Endodermal cell (in vitro differentiated cells): ENCODE measurements at regions not wholly inside any gene's neighbourhood (a gene's known extent, or its start where the extent isn't known, plus 50 kb on each side); places are given as distances from the start of the nearest gene placed in this dataset.

ENCODE experiments used
- DNase-seq: peaks from one replicate; pipeline ENCODE4 v3.0.0-alpha.2; 2017
- H3K27ac ChIP-seq: 2 replicates; pipeline ENCODE4 v1.5.1; 2013; ENCODE audit warnings: mild to moderate bottlenecking, low read depth, low read length, moderate library complexity
- H3K27me3 ChIP-seq: 2 replicates; pipeline ENCODE4 v1.6.1; 2013; ENCODE audit warnings: mild to moderate bottlenecking, low read length, moderate library complexity; ENCODE audit not compliant: insufficient read depth, control insufficient read depth, poor library complexity, severe bottlenecking
- H3K36me3 ChIP-seq: 2 replicates; pipeline ENCODE4 v1.7.0; 2013; ENCODE audit warnings: mild to moderate bottlenecking, low read length, moderate library complexity; ENCODE audit not compliant: control insufficient read depth, insufficient read depth
- H3K4me1 ChIP-seq: one replicate; pipeline ENCODE4 v1.7.0; 2013; ENCODE audit warnings: low read length; ENCODE audit not compliant: control insufficient read depth, insufficient read depth
- H3K4me3 ChIP-seq: 2 replicates; pipeline ENCODE4 v1.5.1; 2013; ENCODE audit warnings: mild to moderate bottlenecking, low read length, moderate library complexity
- H3K9ac ChIP-seq: 2 replicates; pipeline ENCODE4 v1.6.1; 2013; ENCODE audit warnings: mild to moderate bottlenecking, low read length, moderate library complexity; ENCODE audit not compliant: poor library complexity, severe bottlenecking; ENCODE audit errors: extremely low read depth
- H3K9me3 ChIP-seq: 2 replicates; pipeline ENCODE4 v1.6.1; 2013; ENCODE audit warnings: mild to moderate bottlenecking, low read length, moderate library complexity; ENCODE audit not compliant: control insufficient read depth
- H3K27ac Mint-ChIP-seq: 2 replicates; pipeline ENCODE4 v1.8.0; 2020; ENCODE audit warnings: mixed read lengths
- H3K27me3 Mint-ChIP-seq: 2 replicates; pipeline ENCODE4 v1.8.0; 2021; ENCODE audit warnings: mild to moderate bottlenecking, mixed read lengths; ENCODE audit not compliant: insufficient read depth
- H3K36me3 Mint-ChIP-seq: 2 replicates; pipeline ENCODE4 v1.8.0; 2020; ENCODE audit warnings: low read depth, mixed read lengths
- H3K4me1 Mint-ChIP-seq: 2 replicates; pipeline ENCODE4 v1.8.0; 2020; ENCODE audit warnings: mixed read lengths
- H3K4me3 Mint-ChIP-seq: 2 replicates; pipeline ENCODE4 v1.8.0; 2020; ENCODE audit warnings: mild to moderate bottlenecking, moderate library complexity, mixed read lengths
- H3K9me3 Mint-ChIP-seq: 2 replicates; pipeline ENCODE4 v1.8.0; 2020; ENCODE audit warnings: mild to moderate bottlenecking, mixed read lengths
- CTCF ChIP-seq: fragments of 200-600 bp; sonication (generic); conservative IDR thresholded peaks from 2 replicates; pipeline ENCODE4 v1.5.0; 2021; ENCODE audit warnings: antibody characterized with exemption, mild to moderate bottlenecking
- WGBS, 2 experiments: methylation state at CpG; one replicate each; pipeline versions ENCODE4 v1.1.5 to v1.1.7; 2013; ENCODE audit warnings: missing lambda C conversion rate in 2 of 2, mixed read lengths in 1 of 2; ENCODE audit not compliant: insufficient coverage in 1 of 2, insufficient read length in 1 of 2; 5-methylcytosine and 5-hydroxymethylcytosine counted together

DNA sequence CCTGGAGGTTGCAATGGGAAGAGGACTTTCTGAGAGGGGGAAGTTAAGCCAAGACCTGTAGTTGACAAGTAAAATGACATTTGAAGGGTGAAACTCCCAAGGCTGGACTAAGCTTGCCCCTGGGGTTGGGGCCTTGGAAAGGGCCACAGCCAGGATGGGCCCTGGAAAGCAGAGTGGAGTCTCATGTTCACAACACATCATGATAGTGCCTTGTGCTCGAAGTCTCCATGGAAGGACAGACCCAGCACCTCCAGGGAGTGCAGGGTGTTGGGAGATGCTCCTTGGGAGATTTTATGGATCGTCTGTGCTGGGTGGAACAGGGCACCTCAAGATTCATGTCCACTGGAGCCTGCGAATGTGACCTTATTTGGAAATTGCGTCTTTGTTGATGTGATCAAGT is 55.6 kb upstream of the ACTRT2 start:
- Histone ChIP-seq H3K4me1 (no peaks in the 10 kb centered on the region), H3K27ac (no peak overlapping the region), H3K9me3 (peaks cover 43% of the 10 kb centered on the region), H3K4me3 (no peak overlapping the region), H3K36me3 (no peaks in the 10 kb centered on the region), H3K27me3 (no peaks in the 10 kb centered on the region), H3K9ac (no peak overlapping the region)
- 70 to 92% methylated on average over 4 of the region's 4 CpGs for WGBS, 2 experiments
- peaks cover 5% of the 10 kb centered on the region for H3K36me3 Mint-ChIP-seq
- no peaks in the 10 kb centered on the region for H3K27me3 Mint-ChIP-seq
- no peak for TF ChIP-seq CTCF
- no peak for DNase-seq
- H3K4me3 Mint-ChIP-seq: no peak overlapping the region
- no peak overlapping the region for H3K27ac Mint-ChIP-seq
- H3K9me3 Mint-ChIP-seq: peaks cover 50% of the 10 kb centered on the region
- H3K4me1 Mint-ChIP-seq: no peaks in the 10 kb centered on the region

DNA sequence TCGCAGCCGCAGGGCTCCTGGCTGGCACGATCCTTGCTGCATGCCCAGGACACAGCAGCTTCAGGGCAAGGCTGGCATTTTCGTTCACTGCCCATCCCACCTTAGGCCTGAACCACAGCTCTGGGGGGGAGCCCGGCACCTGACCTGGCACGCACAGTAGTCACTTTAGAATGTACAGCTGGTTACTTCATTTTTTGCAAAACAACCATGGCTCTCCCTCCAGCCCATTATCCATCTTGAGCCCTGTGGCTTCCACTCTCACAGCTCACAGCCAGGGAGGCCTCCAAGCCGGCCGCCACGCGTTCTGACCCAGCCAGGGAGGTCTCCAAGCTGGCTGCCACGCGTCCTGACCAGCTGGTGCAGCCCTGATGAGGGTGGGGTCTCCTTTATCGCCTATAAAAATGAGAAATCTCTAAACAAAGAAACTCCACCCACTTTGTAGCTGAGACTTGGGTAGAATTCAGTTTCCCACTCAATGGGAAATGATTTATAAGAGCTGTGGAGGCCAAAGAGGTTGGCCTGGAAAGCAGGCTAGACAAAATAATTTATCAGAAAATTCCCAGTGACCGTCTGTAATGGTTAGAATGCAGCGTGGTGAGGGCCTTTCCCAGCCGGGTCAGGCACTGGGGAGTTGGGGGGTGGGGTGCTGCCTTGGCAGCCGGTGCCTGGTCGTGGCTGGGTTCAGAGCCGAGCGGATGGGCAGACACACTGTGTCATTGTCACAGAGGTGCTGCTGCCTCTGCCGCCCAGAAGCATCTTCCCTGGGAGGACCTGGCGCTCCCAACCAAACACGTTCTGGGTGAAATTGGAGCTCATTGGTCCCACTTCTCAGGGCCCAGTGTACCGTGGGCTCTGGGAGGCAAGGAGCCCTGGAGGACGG is 54.6 kb upstream of the ACTRT2 start:
- Mint-ChIP-seq H3K4me1 (no peaks in the 10 kb centered on the region), H3K27me3 (no peaks in the 10 kb centered on the region), H3K9me3 (peaks cover 47% of the 10 kb centered on the region), H3K27ac (no peak overlapping the region), H3K36me3 (peaks cover 5% of the 10 kb centered on the region), H3K4me3 (no peak overlapping the region)
- Histone ChIP-seq H3K27ac (no peak overlapping the region), H3K4me3 (no peak overlapping the region), H3K36me3 (no peaks in the 10 kb centered on the region), H3K27me3 (no peaks in the 10 kb centered on the region), H3K9me3 (peaks cover 33% of the 10 kb centered on the region), H3K9ac (no peak overlapping the region), H3K4me1 (no peaks in the 10 kb centered on the region)
- DNase-seq: no peak
- no peak for TF ChIP-seq CTCF
- 73 to 80% methylated on average over 11 to 25 of the region's 25 CpGs for WGBS, 2 experiments

GRCh38 chr1:2967329-2967725 is 53.9 kb upstream of the ACTRT2 start:
- H3K4me1 Mint-ChIP-seq: no peaks in the 10 kb centered on the region
- H3K4me1 ChIP-seq: no peaks in the 10 kb centered on the region
- peaks cover 46% of the 10 kb centered on the region for H3K9me3 Mint-ChIP-seq
- H3K9ac ChIP-seq: no peak overlapping the region
- peaks cover 5% of the 10 kb centered on the region for H3K36me3 Mint-ChIP-seq
- H3K27me3 ChIP-seq: no peaks in the 10 kb centered on the region
- H3K36me3 ChIP-seq: no peaks in the 10 kb centered on the region
- peaks cover 33% of the 10 kb centered on the region for H3K9me3 ChIP-seq
- H3K27ac Mint-ChIP-seq: no peak overlapping the region
- TF ChIP-seq CTCF: no peak
- no peak for DNase-seq
- 92 to 96% methylated on average over 13 to 15 of the region's 15 CpGs for WGBS, 2 experiments
- no peak overlapping the region for H3K4me3 Mint-ChIP-seq
- H3K4me3 ChIP-seq: no peak overlapping the region
- no peak overlapping the region for H3K27ac ChIP-seq
- no peaks in the 10 kb centered on the region for H3K27me3 Mint-ChIP-seq
